ENCODE measurements at regions not wholly inside any gene's neighbourhood (a gene's known extent, or its start where the extent isn't known, plus 50 kb on each side); places are given as distances from the start of the nearest gene placed in this dataset.

GRCh38 chr6:141498977-141499376 lies 633.7 kb upstream of the GJE1 start:
- no peak for ATAC-seq (ENCODE audit: low FRiP score)
- no peak for TF ChIP-seq CTCF (IDR thresholded peaks at IDR 0.05)
- no peak for DNase-seq (ENCODE audit: low spot score)

DNA sequence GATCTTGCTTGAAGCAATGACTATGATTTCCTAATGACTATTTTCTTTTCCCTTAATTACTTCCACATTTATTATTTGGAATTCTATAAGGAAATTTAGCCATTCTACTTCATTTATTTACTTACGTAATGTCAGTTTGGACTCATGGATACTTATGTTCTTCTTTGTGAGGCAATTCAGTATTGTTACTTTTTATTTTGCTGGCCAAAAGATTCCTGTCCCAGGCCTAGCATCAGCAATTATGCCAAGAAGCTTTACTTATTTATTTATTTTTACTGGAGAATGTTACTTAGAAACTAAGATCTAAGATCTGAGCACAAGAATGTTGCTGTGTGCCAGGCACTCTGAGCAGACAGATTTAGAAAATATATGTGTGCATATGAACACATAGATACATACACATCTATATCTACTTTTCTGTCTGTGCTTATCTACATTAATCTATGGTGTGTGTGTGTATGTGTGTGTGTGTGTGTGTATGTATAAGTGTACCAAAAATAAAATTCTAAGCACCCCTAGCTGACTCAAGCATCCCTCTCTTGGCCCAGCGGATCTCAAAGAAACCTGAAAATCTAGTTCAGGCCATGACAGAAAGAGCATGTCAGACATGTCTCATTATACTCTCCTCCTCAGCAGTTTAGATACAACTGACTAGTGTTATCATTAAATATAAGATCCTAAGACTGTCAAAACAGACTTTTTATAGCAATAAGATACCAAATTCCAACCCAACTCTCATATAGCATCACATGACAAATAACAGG lies 640.0 kb upstream of the GJE1 start:
- ATAC-seq (ENCODE audit: low FRiP score) = no peak
- no peak for TF ChIP-seq CTCF (IDR thresholded peaks at IDR 0.05)
- DNase-seq (ENCODE audit: low spot score) = no peak

- ATAC-seq (ENCODE audit: low FRiP score) (no peak), DNase-seq (ENCODE audit: low spot score) (no peak)
- TF ChIP-seq CTCF (IDR thresholded peaks at IDR 0.05) = no peak
Observed at GRCh38 chr6:141491684-141492083, 641.0 kb upstream of the GJE1 start.

- no peak for DNase-seq (ENCODE audit: low spot score)
- no peak for ATAC-seq (ENCODE audit: low FRiP score)
Observed at GRCh38 chr6:141490982-141491381, 641.7 kb upstream of the GJE1 start.

GRCh38 chr6:141488488-141488887 lies 644.2 kb upstream of the GJE1 start:
- DNase-seq (ENCODE audit: low spot score) (no peak), ATAC-seq (ENCODE audit: low FRiP score) (no peak)
- TF ChIP-seq CTCF (IDR thresholded peaks at IDR 0.05) = no peak

More at GRCh38 chr6:141490982-141491381, 641.7 kb upstream of the GJE1 start:
- no peak for TF ChIP-seq CTCF (IDR thresholded peaks at IDR 0.05)

DNA sequence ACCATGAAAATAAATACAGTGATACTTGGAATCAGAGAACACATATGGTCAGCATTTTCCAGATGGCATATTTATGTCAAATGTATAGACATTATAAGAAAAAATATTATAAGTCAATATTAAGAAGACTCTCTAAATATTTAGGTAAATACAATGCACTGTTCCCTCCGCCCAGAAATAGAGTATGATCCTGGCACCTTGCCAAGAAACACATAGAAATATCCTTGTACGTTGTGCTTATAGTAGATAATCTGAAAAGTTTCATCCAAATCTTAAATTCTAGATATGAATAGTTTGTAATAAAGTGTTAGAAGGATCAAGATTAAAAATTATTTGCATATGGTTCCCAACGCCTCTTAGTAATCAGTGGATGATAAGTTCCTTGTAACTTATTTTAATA lies 645.8 kb upstream of the GJE1 start:
- TF ChIP-seq CTCF (IDR thresholded peaks at IDR 0.05) = no peak
- ATAC-seq (ENCODE audit: low FRiP score) = no peak
- no peak for DNase-seq (ENCODE audit: low spot score)

DNA sequence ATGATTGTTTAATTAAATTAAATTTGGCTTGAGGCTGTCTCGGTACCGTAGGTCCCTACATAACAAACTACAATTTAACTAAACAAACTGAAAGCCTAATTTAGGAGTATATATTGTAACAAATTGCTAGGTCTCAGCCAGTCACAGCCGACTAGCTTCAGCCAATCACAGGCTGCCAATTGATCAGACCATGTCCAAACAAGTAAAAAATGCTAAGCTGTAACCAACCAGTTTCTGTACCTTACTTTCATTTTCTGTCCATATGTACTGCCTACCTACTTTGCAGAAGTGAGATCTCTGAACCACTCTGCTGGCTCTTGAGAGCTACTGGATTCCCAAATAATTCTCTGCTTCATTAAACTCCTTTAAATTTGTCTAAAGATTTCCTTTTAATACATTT lies 648.0 kb upstream of the GJE1 start:
- TF ChIP-seq CTCF (IDR thresholded peaks at IDR 0.05) = no peak
- ATAC-seq (ENCODE audit: low FRiP score) = no peak

More for the DNA sequence above, 648.0 kb upstream of the GJE1 start:
- no peak for DNase-seq (ENCODE audit: low spot score)
